ENCODE measurements at regions not wholly inside any gene's neighbourhood (a gene's known extent, or its start where the extent isn't known, plus 50 kb on each side); places are given as distances from the start of the nearest gene placed in this dataset.

GRCh38 chr2:12990523-12990922 lies 273.8 kb downstream of the TRIB2 start:
- BruUV-seq (replicated peaks) = no TSS peak
- Histone ChIP-seq H3K79me2 (ENCODE audit: control insufficient read depth, insufficient read depth, low read length) (no peaks in the 10 kb centered on the region), H3K27me3 (ENCODE audit: control insufficient read depth in 2 of 2, insufficient read depth in 2 of 2, low read length in 2 of 2) (no peaks in the 10 kb centered on the region), H3K4me2 (ENCODE audit: insufficient read depth, low read length) (no peak overlapping the region), H3K36me3 (ENCODE audit: control insufficient read depth, insufficient read depth, low read length) (no peaks in the 10 kb centered on the region), H3K9me3 (replicated peaks; ENCODE audit: control insufficient read depth, insufficient read depth, low read depth, low read length) (no peaks in the 10 kb centered on the region; the same call in 1 of the 2 replicates), H3K9me1 (ENCODE audit: control insufficient read depth, insufficient read depth, low read length) (no peaks in the 10 kb centered on the region), H3K9ac (ENCODE audit: insufficient read depth in 1 of 2, low read depth in 2 of 2, low read length in 2 of 2) (no peak overlapping the region), H3K4me1 (replicated peaks in 1 of 2; ENCODE audit: control insufficient read depth in 2 of 2, insufficient read depth in 2 of 2, low read length in 2 of 2) (no peaks in the 10 kb centered on the region), H3K27ac (ENCODE audit: extremely low read depth, low read depth, low read length) (no peak overlapping the region), H2AFZ (ENCODE audit: low read depth, low read length) (no peak overlapping the region), H4K20me1 (replicated peaks; ENCODE audit: control insufficient read depth, insufficient read depth, low read length) (no peaks in the 10 kb centered on the region), H3K4me3 (no peak overlapping the region)
- ATAC-seq = no peak
- ChIA-PET POLR2A (interaction anchor here (0.7 to 1.6 kb wide), 3 partner anchors 10 to 17 kb away, joined by 3 to 4 read pairs (median 3); no protein-coding TSS in a partner anchor), CTCF (ENCODE audit: low intra/inter-chr PET ratio) (no interaction called here)
- no peak for DNase-seq (ENCODE audit: extremely low read depth in 1 of 4, low spot score in 3 of 4)
- no peak for FAIRE-seq
- intact Hi-C loops (cut with micrococcal nuclease) = no loop called here
- peak; percentile 90; the same call in 1 of the 2 replicates for TF ChIP-seq ARID3A (IDR thresholded peaks at IDR 0.05; ENCODE audit: borderline replicate concordance, low read depth, low read length)
- TF ChIP-seq ZNF354B (CRISPR knock-in tag; IDR thresholded peaks at IDR 0.05) = no peak
- TF ChIP-seq THRAP3 (IDR thresholded peaks at IDR 0.05; ENCODE audit: borderline replicate concordance) = no peak
- no peak for TF ChIP-seq ZNF212 (CRISPR knock-in tag; IDR thresholded peaks at IDR 0.05)
- TF ChIP-seq ZC3H8 (IDR thresholded peaks at IDR 0.05) = no peak
- 10% methylated on average over 1 of the region's 1 CpG for WGBS (ENCODE audit: insufficient coverage, low coverage, missing lambda C conversion rate)
- in situ Hi-C loops (cut with MboI) = no loop called here

- H3K4me3 ChIP-seq = no peak overlapping the region
- ChIA-PET POLR2A (no interaction called here), CTCF (ENCODE audit: low intra/inter-chr PET ratio) (no interaction called here)
- intact Hi-C loops (cut with micrococcal nuclease) = no loop called here
- H2AFZ ChIP-seq (ENCODE audit: low read depth, low read length) = no peak overlapping the region
- no peak for FAIRE-seq
- H3K9me3 ChIP-seq (replicated peaks; ENCODE audit: control insufficient read depth, insufficient read depth, low read depth, low read length) = no peaks in the 10 kb centered on the region
- 55% methylated on average over 1 of the region's 1 CpG for WGBS (ENCODE audit: insufficient coverage, low coverage, missing lambda C conversion rate)
- no peak for DNase-seq (ENCODE audit: extremely low read depth in 1 of 4, low spot score in 3 of 4)
- ATAC-seq = no peak
- no peaks in the 10 kb centered on the region for H3K27me3 ChIP-seq (ENCODE audit: control insufficient read depth in 2 of 2, insufficient read depth in 2 of 2, low read length in 2 of 2)
- no TSS peak for BruUV-seq (replicated peaks)
- no peaks in the 10 kb centered on the region for H3K4me1 ChIP-seq (replicated peaks in 1 of 2; ENCODE audit: control insufficient read depth in 2 of 2, insufficient read depth in 2 of 2, low read length in 2 of 2)
- TF ChIP-seq KAT2B (IDR thresholded peaks at IDR 0.05; ENCODE audit: low read depth, low read length) (no peak), ELK3 (CRISPR knock-in tag; IDR thresholded peaks at IDR 0.05) (no peak)
- H3K27ac ChIP-seq (ENCODE audit: extremely low read depth, low read depth, low read length) = no peak overlapping the region
- no peak overlapping the region for H3K9ac ChIP-seq (ENCODE audit: insufficient read depth in 1 of 2, low read depth in 2 of 2, low read length in 2 of 2)
- in situ Hi-C loops (cut with MboI) = no loop called here
- H3K4me2 ChIP-seq (ENCODE audit: insufficient read depth, low read length) = no peak overlapping the region
- H4K20me1 ChIP-seq (replicated peaks; ENCODE audit: control insufficient read depth, insufficient read depth, low read length) = no peaks in the 10 kb centered on the region
- no peaks in the 10 kb centered on the region for H3K79me2 ChIP-seq (ENCODE audit: control insufficient read depth, insufficient read depth, low read length)
- no peaks in the 10 kb centered on the region for H3K36me3 ChIP-seq (ENCODE audit: control insufficient read depth, insufficient read depth, low read length)
- no peaks in the 10 kb centered on the region for H3K9me1 ChIP-seq (ENCODE audit: control insufficient read depth, insufficient read depth, low read length)
These were observed 281.9 kb downstream of the TRIB2 start for GRCh38 chr2:12998685-12999084.
